ENCODE measurements at regions not wholly inside any gene's neighbourhood (a gene's known extent, or its start where the extent isn't known, plus 50 kb on each side); places are given as distances from the start of the nearest gene placed in this dataset.

DNA sequence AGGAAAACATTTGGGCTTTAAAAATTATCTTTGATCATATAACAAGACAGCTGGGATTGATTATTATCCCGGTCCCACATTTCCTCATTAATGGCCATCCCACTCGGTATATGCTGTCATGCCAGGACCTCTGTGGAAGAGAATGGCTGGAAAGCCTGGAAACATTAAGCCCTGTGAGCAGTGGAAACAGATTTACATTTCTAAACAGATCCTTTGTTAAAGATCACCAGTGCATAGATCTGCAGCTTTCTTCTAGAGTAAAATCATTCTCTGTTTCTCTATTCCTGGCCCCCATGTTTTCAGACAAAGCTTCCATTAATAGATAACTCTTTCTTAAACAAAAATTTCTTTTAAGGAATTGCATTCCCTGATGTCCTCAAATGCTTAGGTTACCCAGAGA is 152.2 kb downstream of the CAVIN4 start:
- TF ChIP-seq, protein P1, sequence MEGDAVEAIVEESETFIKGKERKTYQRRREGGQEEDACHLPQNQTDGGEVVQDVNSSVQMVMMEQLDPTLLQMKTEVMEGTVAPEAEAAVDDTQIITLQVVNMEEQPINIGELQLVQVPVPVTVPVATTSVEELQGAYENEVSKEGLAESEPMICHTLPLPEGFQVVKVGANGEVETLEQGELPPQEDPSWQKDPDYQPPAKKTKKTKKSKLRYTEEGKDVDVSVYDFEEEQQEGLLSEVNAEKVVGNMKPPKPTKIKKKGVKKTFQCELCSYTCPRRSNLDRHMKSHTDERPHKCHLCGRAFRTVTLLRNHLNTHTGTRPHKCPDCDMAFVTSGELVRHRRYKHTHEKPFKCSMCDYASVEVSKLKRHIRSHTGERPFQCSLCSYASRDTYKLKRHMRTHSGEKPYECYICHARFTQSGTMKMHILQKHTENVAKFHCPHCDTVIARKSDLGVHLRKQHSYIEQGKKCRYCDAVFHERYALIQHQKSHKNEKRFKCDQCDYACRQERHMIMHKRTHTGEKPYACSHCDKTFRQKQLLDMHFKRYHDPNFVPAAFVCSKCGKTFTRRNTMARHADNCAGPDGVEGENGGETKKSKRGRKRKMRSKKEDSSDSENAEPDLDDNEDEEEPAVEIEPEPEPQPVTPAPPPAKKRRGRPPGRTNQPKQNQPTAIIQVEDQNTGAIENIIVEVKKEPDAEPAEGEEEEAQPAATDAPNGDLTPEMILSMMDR (IDR thresholded peaks at IDR 0.05) = no peak
- TF ChIP-seq POLR2A (IDR thresholded peaks at IDR 0.05) = no peak

Data from gastroesophageal sphincter (tissue), 3 donors.